Germinal center (tissue), 1 donor: ENCODE measurements at regions not wholly inside any gene's neighbourhood (a gene's known extent, or its start where the extent isn't known, plus 50 kb on each side); places are given as distances from the start of the nearest gene placed in this dataset.

ENCODE experiments used
- DNase-seq: peaks from one replicate; pipeline ENCODE4 v3.0.0; 2012; ENCODE audit warnings: mixed read lengths, low spot score

GRCh38 chr7:33661430-33662160 lies 243.7 kb upstream of the BMPER start:
- peak; percentile 6 for DNase-seq

- no peak for DNase-seq
Observed at GRCh38 chr7:33666531-33666930, 238.8 kb upstream of the BMPER start.

GRCh38 chr7:33667196-33667595 lies 238.1 kb upstream of the BMPER start:
- DNase-seq, result no peak

- DNase-seq, result no peak
Observed at GRCh38 chr7:33669251-33669670, 236.1 kb upstream of the BMPER start.

- DNase-seq, result peak; percentile 9
Observed at GRCh38 chr7:33671531-33672262, 233.6 kb upstream of the BMPER start.

GRCh38 chr7:33673029-33673700 lies 232.2 kb upstream of the BMPER start:
- no peak for DNase-seq

GRCh38 chr7:33674804-33675411 lies 230.4 kb upstream of the BMPER start:
- DNase-seq, result no peak

GRCh38 chr7:33677556-33677955 lies 227.8 kb upstream of the BMPER start:
- DNase-seq, result no peak

GRCh38 chr7:33678569-33679335 lies 226.6 kb upstream of the BMPER start:
- DNase-seq, result no peak

- DNase-seq, result no peak
Observed at GRCh38 chr7:33680682-33681081, 224.7 kb upstream of the BMPER start.

- no peak for DNase-seq
Observed at GRCh38 chr7:33685503-33685902, 219.8 kb upstream of the BMPER start.

- DNase-seq, result no peak
Observed at GRCh38 chr7:33685981-33686683, 219.2 kb upstream of the BMPER start.

- no peak for DNase-seq
Observed at GRCh38 chr7:33687625-33688024, 217.7 kb upstream of the BMPER start.

- no peak for DNase-seq
Observed at GRCh38 chr7:33691180-33691579, 214.2 kb upstream of the BMPER start.

- DNase-seq, result no peak
Observed at GRCh38 chr7:33692956-33693355, 212.4 kb upstream of the BMPER start.

GRCh38 chr7:33694006-33694405 lies 211.3 kb upstream of the BMPER start:
- DNase-seq, result no peak

- DNase-seq, result no peak
Observed at GRCh38 chr7:33697616-33698015, 207.7 kb upstream of the BMPER start.

GRCh38 chr7:33698041-33698440 lies 207.3 kb upstream of the BMPER start:
- no peak for DNase-seq

GRCh38 chr7:33698692-33699128 lies 206.6 kb upstream of the BMPER start:
- DNase-seq, result no peak

- DNase-seq, result no peak
Observed at GRCh38 chr7:33700001-33700899, 205.1 kb upstream of the BMPER start.
